ENCODE measurements at regions not wholly inside any gene's neighbourhood (a gene's known extent, or its start where the extent isn't known, plus 50 kb on each side); places are given as distances from the start of the nearest gene placed in this dataset.

GRCh38 chr6:4563877-4564276 is 212.3 kb upstream of the CDYL start:
- no peak for TF ChIP-seq JUN (IDR thresholded peaks at IDR 0.05; ENCODE audit: borderline replicate concordance, insufficient read depth, insufficient read length, low read depth)
- no peak for TF ChIP-seq FOS (IDR thresholded peaks at IDR 0.05; ENCODE audit: borderline replicate concordance, insufficient read depth, low read length)
- TF ChIP-seq MAX (IDR thresholded peaks at IDR 0.05; ENCODE audit: insufficient read depth, insufficient read length) = no peak
- TF ChIP-seq POLR2A (IDR thresholded peaks at IDR 0.05; ENCODE audit: low read depth, low read length) = no peak
- TF ChIP-seq GATA2 (IDR thresholded peaks at IDR 0.05; ENCODE audit: insufficient read depth, insufficient read length, low read depth, low read length) = no peak
- TF ChIP-seq MYC (IDR thresholded peaks at IDR 0.05; ENCODE audit: low read depth, low read length) = no peak
- H3K9ac ChIP-seq (replicated peaks; ENCODE audit: extremely low read depth, insufficient read depth, low read length) = no peak overlapping the region
- H3K4me3 ChIP-seq (replicated peaks in 1 of 3; ENCODE audit: insufficient read depth in 1 of 3, low read depth in 1 of 3, low read length in 3 of 3) = no peak overlapping the region
- BruUV-seq (replicated peaks) = no TSS peak
- H3K36me3 ChIP-seq (ENCODE audit: control insufficient read depth in 2 of 2, extremely low read depth in 1 of 2, insufficient read depth in 2 of 2, low read length in 2 of 2) = no peaks in the 10 kb centered on the region
- intact Hi-C loops (cut with micrococcal nuclease) = no loop called here
- dilution Hi-C loops (cut with MboI; ENCODE audit: extremely low pct_ligation_motif_present, low sequenced_read_pairs) = no loop called here
- CTCF ChIA-PET = interaction anchor here (1.1 kb wide), 1 partner anchor 354 kb away, joined by 3 read pairs; no protein-coding TSS in a partner anchor
- H3K27me3 ChIP-seq (ENCODE audit: control insufficient read depth in 2 of 2, insufficient read depth in 2 of 2, low read length in 2 of 2) = peaks cover 0 to 4% of the 10 kb centered on the region in 2 experiments
- no peaks in the 10 kb centered on the region for H3K4me1 ChIP-seq (ENCODE audit: control insufficient read depth, extremely low read depth, insufficient read depth, low read length)
- no peak overlapping the region for H3K27ac ChIP-seq (ENCODE audit: insufficient read depth, low read depth, low read length)
- no peaks in the 10 kb centered on the region for H3K79me2 ChIP-seq (ENCODE audit: control insufficient read depth, insufficient read depth, low read length)
- H3K4me2 ChIP-seq (ENCODE audit: insufficient read depth, low read length) = no peak overlapping the region
- no peak overlapping the region for H2AFZ ChIP-seq (ENCODE audit: low read depth, low read length)
- no peak for FAIRE-seq
- POLR2A ChIA-PET = no interaction called here
- DNase-seq (ENCODE audit: low read depth, low spot score) = no peak
- no peaks in the 10 kb centered on the region for H3K9me3 ChIP-seq (replicated peaks; ENCODE audit: control insufficient read depth, insufficient read depth, low read length)
- no peaks in the 10 kb centered on the region for H4K20me1 ChIP-seq (replicated peaks; ENCODE audit: control insufficient read depth, extremely low read depth, insufficient read depth, low read length)
- no peaks in the 10 kb centered on the region for H3K9me1 ChIP-seq (replicated peaks; ENCODE audit: control insufficient read depth, extremely low read depth, insufficient read depth, low read length)

- FAIRE-seq = no peak
- DNase-seq (ENCODE audit: low read depth, low spot score) = no peak
- peaks cover 0 to 4% of the 10 kb centered on the region in 2 experiments for H3K27me3 ChIP-seq (ENCODE audit: control insufficient read depth in 2 of 2, insufficient read depth in 2 of 2, low read length in 2 of 2)
- CTCF ChIA-PET = interaction anchor here (0.9 kb wide), 1 partner anchor 10 kb away, joined by 3 read pairs; no protein-coding TSS in a partner anchor
- H3K27ac ChIP-seq (ENCODE audit: insufficient read depth, low read depth, low read length) = no peak overlapping the region
- H3K36me3 ChIP-seq (ENCODE audit: control insufficient read depth in 2 of 2, extremely low read depth in 1 of 2, insufficient read depth in 2 of 2, low read length in 2 of 2) = no peaks in the 10 kb centered on the region
- BruUV-seq (replicated peaks) = no TSS peak
- no peaks in the 10 kb centered on the region for H3K9me3 ChIP-seq (replicated peaks; ENCODE audit: control insufficient read depth, insufficient read depth, low read length)
- no peaks in the 10 kb centered on the region for H4K20me1 ChIP-seq (replicated peaks; ENCODE audit: control insufficient read depth, extremely low read depth, insufficient read depth, low read length)
- TF ChIP-seq FOS (IDR thresholded peaks at IDR 0.05; ENCODE audit: borderline replicate concordance, insufficient read depth, low read length) (no peak), MYC (IDR thresholded peaks at IDR 0.05; ENCODE audit: low read depth, low read length) (no peak), GATA2 (IDR thresholded peaks at IDR 0.05; ENCODE audit: insufficient read depth, insufficient read length, low read depth, low read length) (no peak), POLR2AphosphoS5 (IDR thresholded peaks at IDR 0.05; ENCODE audit: insufficient read depth, low read depth, low read length) (no peak), POLR2A (IDR thresholded peaks at IDR 0.05; ENCODE audit: low read depth, low read length) (no peak), EZH2 (IDR thresholded peaks at IDR 0.05; ENCODE audit: borderline replicate concordance, low read depth, low read length, severe bottlenecking) (no peak), JUN (IDR thresholded peaks at IDR 0.05; ENCODE audit: borderline replicate concordance, insufficient read depth, insufficient read length, low read depth) (no peak), CTCF (IDR thresholded peaks at IDR 0.05; ENCODE audit: extremely low read depth in 1 of 2, insufficient read depth in 1 of 2, low read depth in 1 of 2, low read length in 2 of 2) (no peak), MAX (IDR thresholded peaks at IDR 0.05; ENCODE audit: insufficient read depth, insufficient read length) (no peak)
- no peaks in the 10 kb centered on the region for H3K9me1 ChIP-seq (replicated peaks; ENCODE audit: control insufficient read depth, extremely low read depth, insufficient read depth, low read length)
- no peak overlapping the region for H3K4me2 ChIP-seq (ENCODE audit: insufficient read depth, low read length)
- H3K79me2 ChIP-seq (ENCODE audit: control insufficient read depth, insufficient read depth, low read length) = no peaks in the 10 kb centered on the region
- POLR2A ChIA-PET = no interaction called here
- no peak overlapping the region for H3K9ac ChIP-seq (replicated peaks; ENCODE audit: extremely low read depth, insufficient read depth, low read length)
- H3K4me3 ChIP-seq (replicated peaks in 1 of 3; ENCODE audit: insufficient read depth in 1 of 3, low read depth in 1 of 3, low read length in 3 of 3) = no peak overlapping the region
- dilution Hi-C loops (cut with MboI; ENCODE audit: extremely low pct_ligation_motif_present, low sequenced_read_pairs) = no loop called here
- H3K4me1 ChIP-seq (ENCODE audit: control insufficient read depth, extremely low read depth, insufficient read depth, low read length) = no peaks in the 10 kb centered on the region
- intact Hi-C loops (cut with micrococcal nuclease) = no loop called here
- no peak overlapping the region for H2AFZ ChIP-seq (ENCODE audit: low read depth, low read length)
These were observed 213.0 kb upstream of the CDYL start for GRCh38 chr6:4563156-4563555.
